ENCODE measurements at regions not wholly inside any gene's neighbourhood (a gene's known extent, or its start where the extent isn't known, plus 50 kb on each side); places are given as distances from the start of the nearest gene placed in this dataset.

DNA sequence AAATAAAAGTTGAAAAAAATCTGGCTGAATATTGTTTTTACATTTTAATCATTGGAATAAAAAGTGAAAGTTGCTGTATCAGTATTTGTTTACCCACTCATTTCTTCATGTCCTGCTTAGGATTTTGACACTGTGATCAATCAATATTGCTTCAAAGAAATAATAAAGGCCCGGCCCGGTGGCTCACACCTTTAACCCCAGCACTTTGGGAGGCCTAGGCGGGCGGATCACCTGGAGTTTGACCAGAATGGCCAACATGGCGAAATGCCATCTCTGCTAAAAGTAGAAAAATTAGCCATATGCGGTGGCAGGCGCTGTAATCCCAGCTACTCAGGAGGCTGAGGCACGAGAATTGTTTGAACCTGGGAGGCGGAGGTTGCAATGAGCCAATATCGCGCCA lies 93.7 kb upstream of the CTNND2 start:
- TF ChIP-seq POLR2AphosphoS5 (IDR thresholded peaks at IDR 0.05), result no peak
- TF ChIP-seq EP300 (IDR thresholded peaks at IDR 0.05), result no peak
- H3K4me1 ChIP-seq, result no peaks in the 10 kb centered on the region
- H3K4me3 ChIP-seq, result no peak overlapping the region
- DNase-seq, result no peak
- no peak overlapping the region for H3K27ac ChIP-seq
- 90 to 94% methylated on average over 11 of the region's 11 CpGs for WGBS, 2 donors
- H3K9me3 ChIP-seq, result no peaks in the 10 kb centered on the region
- H3K36me3 ChIP-seq, result no peaks in the 10 kb centered on the region
- intact Hi-C loops (cut with DNase I), result no loop called here
- H3K27me3 ChIP-seq, result no peaks in the 10 kb centered on the region

DNA sequence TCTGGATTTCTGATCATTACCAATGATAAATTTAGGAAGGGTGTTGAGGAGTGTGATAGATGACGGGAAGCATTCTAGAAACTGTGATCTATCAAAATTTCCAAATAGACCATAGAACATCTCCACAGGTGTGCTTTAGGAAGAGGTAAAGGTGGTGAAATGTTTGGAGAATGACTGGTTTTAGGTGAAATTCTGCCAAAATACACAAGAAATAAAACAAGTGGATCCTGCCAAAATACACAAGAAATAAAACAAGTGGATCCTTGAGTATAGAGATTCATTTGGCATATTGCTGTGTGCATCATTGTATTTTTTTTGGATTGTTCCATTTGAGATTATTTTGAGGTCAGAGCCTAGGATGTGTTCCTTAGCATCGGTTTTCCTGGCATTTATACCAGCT lies 88.3 kb upstream of the CTNND2 start:
- intact Hi-C loops (cut with DNase I), result no loop called here
- TF ChIP-seq, protein P1, sequence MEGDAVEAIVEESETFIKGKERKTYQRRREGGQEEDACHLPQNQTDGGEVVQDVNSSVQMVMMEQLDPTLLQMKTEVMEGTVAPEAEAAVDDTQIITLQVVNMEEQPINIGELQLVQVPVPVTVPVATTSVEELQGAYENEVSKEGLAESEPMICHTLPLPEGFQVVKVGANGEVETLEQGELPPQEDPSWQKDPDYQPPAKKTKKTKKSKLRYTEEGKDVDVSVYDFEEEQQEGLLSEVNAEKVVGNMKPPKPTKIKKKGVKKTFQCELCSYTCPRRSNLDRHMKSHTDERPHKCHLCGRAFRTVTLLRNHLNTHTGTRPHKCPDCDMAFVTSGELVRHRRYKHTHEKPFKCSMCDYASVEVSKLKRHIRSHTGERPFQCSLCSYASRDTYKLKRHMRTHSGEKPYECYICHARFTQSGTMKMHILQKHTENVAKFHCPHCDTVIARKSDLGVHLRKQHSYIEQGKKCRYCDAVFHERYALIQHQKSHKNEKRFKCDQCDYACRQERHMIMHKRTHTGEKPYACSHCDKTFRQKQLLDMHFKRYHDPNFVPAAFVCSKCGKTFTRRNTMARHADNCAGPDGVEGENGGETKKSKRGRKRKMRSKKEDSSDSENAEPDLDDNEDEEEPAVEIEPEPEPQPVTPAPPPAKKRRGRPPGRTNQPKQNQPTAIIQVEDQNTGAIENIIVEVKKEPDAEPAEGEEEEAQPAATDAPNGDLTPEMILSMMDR (IDR thresholded peaks at IDR 0.05), result no peak
- TF ChIP-seq POLR2A (IDR thresholded peaks at IDR 0.05) (no peak), POLR2AphosphoS5 (IDR thresholded peaks at IDR 0.05) (no peak), EP300 (IDR thresholded peaks at IDR 0.05) (no peak)
- Histone ChIP-seq H3K4me3 (no peak overlapping the region), H3K9me3 (no peaks in the 10 kb centered on the region), H3K36me3 (no peaks in the 10 kb centered on the region), H3K4me1 (no peaks in the 10 kb centered on the region), H3K27me3 (no peaks in the 10 kb centered on the region), H3K27ac (no peak overlapping the region)
- no peak for DNase-seq
- 31 to 83% methylated on average over 2 of the region's 2 CpGs for WGBS, 2 donors

DNA sequence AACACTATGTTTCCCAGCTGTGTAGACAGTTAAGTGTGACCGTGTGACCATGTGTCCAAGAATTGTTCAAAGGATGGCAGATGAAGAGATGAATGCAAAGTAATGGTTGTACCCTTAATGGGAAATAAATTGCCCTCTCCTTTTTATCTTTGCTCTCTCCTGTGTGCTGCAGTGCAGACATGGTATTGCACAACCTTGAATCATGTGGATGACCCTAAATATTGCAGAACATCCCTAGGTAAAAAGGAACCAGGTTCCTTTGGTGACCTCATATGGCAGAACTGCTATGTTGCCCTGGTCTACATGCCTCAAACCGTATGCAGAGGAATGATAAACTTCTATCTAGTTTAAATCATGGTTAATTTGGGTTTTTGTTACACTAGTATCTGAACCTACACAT lies 81.7 kb upstream of the CTNND2 start:
- Histone ChIP-seq H3K9me3 (no peaks in the 10 kb centered on the region), H3K36me3 (no peaks in the 10 kb centered on the region), H3K4me3 (no peak overlapping the region), H3K4me1 (no peaks in the 10 kb centered on the region), H3K27ac (no peak overlapping the region), H3K27me3 (no peaks in the 10 kb centered on the region)
- TF ChIP-seq POLR2A (IDR thresholded peaks at IDR 0.05), result no peak
- TF ChIP-seq, protein P1 (IDR thresholded peaks at IDR 0.05), result no peak
- TF ChIP-seq POLR2AphosphoS5 (IDR thresholded peaks at IDR 0.05), result no peak
- no peak for TF ChIP-seq EP300 (IDR thresholded peaks at IDR 0.05)
- intact Hi-C loops (cut with DNase I), result no loop called here
- WGBS, 2 donors, result 76 to 82% methylated on average over 2 of the region's 2 CpGs
- no peak for DNase-seq

DNA sequence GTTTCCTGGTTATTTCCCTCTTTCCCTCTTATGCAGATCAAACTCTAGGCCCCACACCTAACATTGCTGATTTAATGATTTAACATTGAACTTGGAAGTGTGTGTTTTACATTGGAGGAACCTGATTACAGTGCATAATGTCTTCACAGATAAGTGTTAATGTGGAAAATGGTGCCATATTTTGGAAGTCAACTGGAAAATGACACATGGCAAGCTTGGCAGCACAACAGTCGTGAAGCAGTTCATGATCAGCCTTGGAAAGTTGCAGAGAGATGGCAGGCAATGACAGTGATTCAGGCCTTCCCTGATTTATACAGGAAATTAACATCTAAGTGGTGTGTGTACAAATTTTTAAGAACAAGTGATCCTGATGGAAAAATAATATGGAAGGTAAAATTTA lies 80.0 kb upstream of the CTNND2 start:
- Histone ChIP-seq H3K9me3 (no peaks in the 10 kb centered on the region), H3K36me3 (no peaks in the 10 kb centered on the region), H3K4me1 (no peaks in the 10 kb centered on the region), H3K27me3 (no peaks in the 10 kb centered on the region), H3K27ac (no peak overlapping the region), H3K4me3 (no peak overlapping the region)
- 70 to 83% methylated on average over 1 of the region's 1 CpG for WGBS, 2 donors
- intact Hi-C loops (cut with DNase I), result no loop called here
- no peak for DNase-seq
- TF ChIP-seq, protein P1 (IDR thresholded peaks at IDR 0.05), result no peak
- TF ChIP-seq EP300 (IDR thresholded peaks at IDR 0.05) (no peak), POLR2A (IDR thresholded peaks at IDR 0.05) (no peak), POLR2AphosphoS5 (IDR thresholded peaks at IDR 0.05) (no peak)

DNA sequence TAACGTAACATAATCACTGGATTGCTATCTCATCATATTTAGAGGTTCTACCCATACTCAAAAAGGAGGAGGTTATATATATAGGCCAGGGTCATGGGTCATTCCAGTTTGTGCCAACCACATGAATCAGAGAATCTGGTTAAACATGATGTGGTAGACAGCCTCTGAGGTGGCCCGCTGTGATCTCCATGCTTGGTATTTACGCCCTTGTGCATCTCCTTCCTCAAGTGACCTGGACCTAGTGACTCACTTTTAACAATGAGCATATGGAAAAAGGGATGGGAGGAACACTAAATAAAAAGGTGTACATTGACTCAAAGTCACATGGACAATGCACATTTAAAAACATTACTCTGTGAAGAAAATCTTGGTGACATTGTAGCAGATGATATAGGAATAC lies 77.7 kb upstream of the CTNND2 start:
- TF ChIP-seq POLR2AphosphoS5 (IDR thresholded peaks at IDR 0.05), result no peak
- no peak for TF ChIP-seq POLR2A (IDR thresholded peaks at IDR 0.05)
- no peak for TF ChIP-seq EP300 (IDR thresholded peaks at IDR 0.05)
- TF ChIP-seq, protein P1 (IDR thresholded peaks at IDR 0.05), result no peak
- no peaks in the 10 kb centered on the region for H3K4me1 ChIP-seq
- no peak overlapping the region for H3K27ac ChIP-seq
- 88 to 90% methylated on average over 3 of the region's 3 CpGs for WGBS, 2 donors
- intact Hi-C loops (cut with DNase I), result no loop called here
- no peak for DNase-seq
- H3K36me3 ChIP-seq, result no peaks in the 10 kb centered on the region
- no peaks in the 10 kb centered on the region for H3K27me3 ChIP-seq
- no peak overlapping the region for H3K4me3 ChIP-seq
- no peaks in the 10 kb centered on the region for H3K9me3 ChIP-seq

Measured in sigmoid colon (tissue), 6 donors.